ENCODE measurements at regions not wholly inside any gene's neighbourhood (a gene's known extent, or its start where the extent isn't known, plus 50 kb on each side); places are given as distances from the start of the nearest gene placed in this dataset.

- DNase-seq (ENCODE audit: low read depth in 3 of 3, low spot score in 2 of 3): no peak
These were observed 417.2 kb upstream of the XYLT1 start for GRCh38 chr16:17887963-17888362.

GRCh38 chr16:17885659-17886207 lies 415.0 kb upstream of the XYLT1 start:
- no peak for DNase-seq (ENCODE audit: low read depth in 3 of 3, low spot score in 2 of 3)

GRCh38 chr16:17877821-17878360 lies 407.1 kb upstream of the XYLT1 start:
- DNase-seq (ENCODE audit: low read depth in 3 of 3, low spot score in 2 of 3): no peak

- DNase-seq (ENCODE audit: low read depth in 3 of 3, low spot score in 2 of 3): no peak
These were observed 396.2 kb upstream of the XYLT1 start for GRCh38 chr16:17866996-17867395.

- DNase-seq (ENCODE audit: low read depth in 3 of 3, low spot score in 2 of 3): no peak
These were observed 391.3 kb upstream of the XYLT1 start for GRCh38 chr16:17861981-17862479.

- DNase-seq (ENCODE audit: low read depth in 3 of 3, low spot score in 2 of 3): no peak
These were observed 387.3 kb upstream of the XYLT1 start for GRCh38 chr16:17858061-17858460.

GRCh38 chr16:17853958-17854357 lies 383.2 kb upstream of the XYLT1 start:
- DNase-seq (ENCODE audit: low read depth in 3 of 3, low spot score in 2 of 3): no peak

GRCh38 chr16:17852977-17853702 lies 382.4 kb upstream of the XYLT1 start:
- DNase-seq (ENCODE audit: low read depth in 3 of 3, low spot score in 2 of 3): no peak

GRCh38 chr16:17850581-17851250 lies 380.0 kb upstream of the XYLT1 start:
- no peak for DNase-seq (ENCODE audit: low read depth in 3 of 3, low spot score in 2 of 3)

- no peak for DNase-seq (ENCODE audit: low read depth in 3 of 3, low spot score in 2 of 3)
These were observed 376.6 kb upstream of the XYLT1 start for GRCh38 chr16:17847234-17847795.

- no peak for DNase-seq (ENCODE audit: low read depth in 3 of 3, low spot score in 2 of 3)
These were observed 375.3 kb upstream of the XYLT1 start for GRCh38 chr16:17846030-17846429.

- no peak for DNase-seq (ENCODE audit: low read depth in 3 of 3, low spot score in 2 of 3)
These were observed 374.3 kb upstream of the XYLT1 start for GRCh38 chr16:17845031-17845430.

GRCh38 chr16:17843905-17844304 lies 373.1 kb upstream of the XYLT1 start:
- no peak for DNase-seq (ENCODE audit: low read depth in 3 of 3, low spot score in 2 of 3)

GRCh38 chr16:17839907-17840306 lies 369.1 kb upstream of the XYLT1 start:
- DNase-seq (ENCODE audit: low read depth in 3 of 3, low spot score in 2 of 3): no peak

GRCh38 chr16:17839272-17839671 lies 368.5 kb upstream of the XYLT1 start:
- no peak for DNase-seq (ENCODE audit: low read depth in 3 of 3, low spot score in 2 of 3)

GRCh38 chr16:17836868-17837602 lies 366.3 kb upstream of the XYLT1 start:
- DNase-seq (ENCODE audit: low read depth in 3 of 3, low spot score in 2 of 3): no peak

GRCh38 chr16:17835118-17835876 lies 364.5 kb upstream of the XYLT1 start:
- no peak for DNase-seq (ENCODE audit: low read depth in 3 of 3, low spot score in 2 of 3)

GRCh38 chr16:17832738-17833137 lies 362.0 kb upstream of the XYLT1 start:
- DNase-seq (ENCODE audit: low read depth in 3 of 3, low spot score in 2 of 3): no peak

- DNase-seq (ENCODE audit: low read depth in 3 of 3, low spot score in 2 of 3): no peak
These were observed 360.6 kb upstream of the XYLT1 start for GRCh38 chr16:17831330-17831729.

- no peak for DNase-seq (ENCODE audit: low read depth in 3 of 3, low spot score in 2 of 3)
These were observed 359.9 kb upstream of the XYLT1 start for GRCh38 chr16:17830651-17831050.
